Middle frontal gyrus (tissue), 1 donor: ENCODE measurements at regions not wholly inside any gene's neighbourhood (a gene's known extent, or its start where the extent isn't known, plus 50 kb on each side); places are given as distances from the start of the nearest gene placed in this dataset.
"Not testable (repeated sequence)": the region's sequence is repeated elsewhere in the genome, so short reads cannot be mapped to it uniquely, and the experiment has no call there.

Experiments
- DNase-seq: peaks from one replicate; pipeline ENCODE4 v3.0.0-alpha.2; 2015; ENCODE audit warnings: low spot score; ENCODE audit errors: extremely low spot score

- DNase-seq = no peak
Observed at GRCh38 chr6:170149681-170150589, 140.9 kb downstream of the DLL1 start.

GRCh38 chr6:170148709-170149470 lies 142.0 kb downstream of the DLL1 start:
- DNase-seq = no peak

DNA sequence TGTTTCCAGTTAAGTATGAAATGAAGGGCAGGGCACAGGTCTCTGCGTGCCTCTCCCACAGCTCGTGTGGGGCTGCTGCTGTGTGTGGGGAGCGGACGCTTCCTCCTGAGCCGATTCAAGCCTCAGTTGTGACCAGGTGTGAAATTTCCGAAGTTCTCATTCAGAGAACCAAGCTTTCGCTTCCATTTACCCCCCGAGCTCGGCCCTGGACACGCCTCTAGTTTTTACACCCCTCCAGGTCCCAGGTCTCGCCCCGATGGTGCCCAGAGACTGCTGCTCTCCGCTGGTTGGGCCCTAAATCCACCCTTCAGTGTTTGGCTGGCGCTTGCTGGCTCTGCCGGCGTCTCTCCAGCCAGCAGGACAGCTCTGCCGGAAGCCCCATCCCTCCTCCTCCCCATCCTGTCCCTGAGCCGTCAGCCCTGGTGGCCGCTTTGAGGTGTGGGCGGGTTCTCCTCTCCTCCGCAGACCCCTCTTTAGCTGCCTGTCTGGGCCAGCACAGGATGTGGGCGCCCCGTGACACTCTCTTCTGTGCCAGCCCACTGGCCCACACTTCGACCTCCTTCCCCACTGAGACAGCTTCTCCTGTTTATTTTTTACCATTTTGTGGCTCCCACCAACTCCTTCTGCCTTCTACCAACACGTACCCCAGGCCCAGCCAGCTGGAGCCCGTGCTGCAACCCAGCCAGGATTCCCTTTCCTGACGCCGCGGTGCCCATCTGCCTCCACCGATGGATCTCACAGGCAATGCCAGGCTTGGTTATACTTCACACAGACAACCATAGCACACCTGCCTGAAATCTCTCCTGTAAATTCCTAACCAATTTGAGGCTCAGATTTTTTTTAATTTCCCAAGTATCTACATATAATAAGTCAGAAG lies 142.8 kb downstream of the DLL1 start:
- DNase-seq = no peak

GRCh38 chr6:170147056-170147787 lies 143.7 kb downstream of the DLL1 start:
- no peak for DNase-seq

- no peak for DNase-seq
Observed at GRCh38 chr6:170146640-170147039, 144.2 kb downstream of the DLL1 start.

GRCh38 chr6:170146131-170146530 lies 144.7 kb downstream of the DLL1 start:
- DNase-seq = not testable (repeated sequence)

- DNase-seq = not testable (repeated sequence)
Observed at GRCh38 chr6:170145716-170146115, 145.2 kb downstream of the DLL1 start.

DNA sequence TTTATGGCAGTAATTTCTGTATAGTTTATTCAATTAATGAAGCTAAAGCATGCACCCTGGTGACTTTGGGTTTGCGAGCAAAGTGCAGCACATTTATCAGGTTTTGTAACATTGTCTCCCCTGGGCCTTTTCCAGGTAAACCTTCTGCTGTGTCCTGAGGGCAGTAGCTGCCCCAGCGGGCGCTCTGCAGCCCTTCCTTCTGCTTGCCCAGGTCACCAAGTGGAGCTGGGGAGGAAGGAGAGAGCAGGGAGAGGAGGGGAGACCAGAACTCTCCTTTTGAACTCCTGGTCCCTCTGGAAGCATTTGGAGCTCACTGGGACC lies 145.6 kb downstream of the DLL1 start:
- DNase-seq = no peak

DNA sequence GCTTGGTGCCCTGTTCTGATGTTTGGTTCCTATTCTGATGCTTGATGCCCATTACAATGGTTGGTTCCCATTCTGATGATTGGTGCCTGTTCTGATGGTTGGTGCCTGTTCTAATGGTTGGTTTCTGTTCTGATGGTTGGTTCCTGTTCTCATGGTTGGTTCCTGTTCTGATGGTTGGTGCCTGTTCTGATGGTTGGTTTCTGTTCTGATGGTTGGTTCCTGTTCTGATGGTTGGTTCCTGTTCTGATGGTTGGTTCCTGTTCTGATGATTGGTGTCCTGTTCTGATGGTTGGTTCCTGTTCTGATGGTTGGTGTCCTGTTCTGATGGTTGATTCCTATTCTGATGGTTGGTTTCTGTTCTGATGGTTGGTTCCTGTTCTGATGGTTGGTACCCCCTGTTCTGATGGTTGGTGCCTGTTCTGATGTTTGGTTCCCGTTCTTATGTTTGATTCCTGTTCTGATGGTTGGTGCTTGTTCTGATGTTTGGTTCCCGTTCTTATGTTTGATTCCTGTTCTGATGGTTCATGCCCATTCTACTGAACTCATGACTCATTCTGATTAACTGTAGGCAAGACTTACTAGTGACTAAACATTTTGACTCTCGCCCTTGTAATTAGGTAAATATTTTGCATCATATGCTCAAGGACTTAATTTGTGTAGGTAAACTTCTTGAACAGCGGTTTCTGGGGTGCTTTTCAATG lies 146.2 kb downstream of the DLL1 start:
- no peak for DNase-seq

DNA sequence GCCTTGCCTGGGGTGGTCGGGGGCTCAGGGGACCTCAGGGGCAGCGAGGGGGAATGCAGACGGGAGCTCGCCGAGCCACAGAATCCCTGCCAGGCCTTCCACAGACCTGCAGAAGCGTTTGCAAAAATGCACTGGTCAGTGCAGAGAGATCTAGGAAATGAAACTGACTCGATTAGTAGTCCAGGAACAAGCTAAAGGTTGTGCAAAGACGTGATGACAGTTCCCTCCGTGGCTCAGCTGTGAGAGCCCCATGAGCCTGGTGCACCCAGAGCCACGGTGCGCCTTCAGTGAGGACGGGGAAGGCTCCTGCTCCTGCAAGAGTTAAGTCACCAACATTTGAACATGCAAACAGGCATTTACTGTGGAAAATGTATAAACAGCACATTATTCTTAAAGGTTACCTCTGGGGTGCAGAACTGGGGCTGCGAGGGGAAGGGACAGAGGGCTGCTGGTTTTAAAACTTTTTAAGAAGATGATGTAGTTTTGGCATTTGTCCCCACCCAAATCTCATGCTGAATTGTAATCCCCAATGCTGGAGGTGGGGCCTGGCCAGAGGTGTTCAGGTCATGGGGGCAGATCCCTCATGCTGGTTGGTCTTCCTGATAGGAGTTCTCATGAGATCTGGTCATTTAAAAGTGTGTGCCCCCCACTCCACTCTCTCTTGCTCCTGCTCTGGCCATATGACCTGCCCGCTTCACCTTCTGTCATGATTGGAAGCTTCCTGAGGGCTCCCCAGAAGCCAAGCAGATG lies 147.3 kb downstream of the DLL1 start:
- no peak for DNase-seq

- no peak for DNase-seq
Observed at GRCh38 chr6:170142559-170142958, 148.3 kb downstream of the DLL1 start.

DNA sequence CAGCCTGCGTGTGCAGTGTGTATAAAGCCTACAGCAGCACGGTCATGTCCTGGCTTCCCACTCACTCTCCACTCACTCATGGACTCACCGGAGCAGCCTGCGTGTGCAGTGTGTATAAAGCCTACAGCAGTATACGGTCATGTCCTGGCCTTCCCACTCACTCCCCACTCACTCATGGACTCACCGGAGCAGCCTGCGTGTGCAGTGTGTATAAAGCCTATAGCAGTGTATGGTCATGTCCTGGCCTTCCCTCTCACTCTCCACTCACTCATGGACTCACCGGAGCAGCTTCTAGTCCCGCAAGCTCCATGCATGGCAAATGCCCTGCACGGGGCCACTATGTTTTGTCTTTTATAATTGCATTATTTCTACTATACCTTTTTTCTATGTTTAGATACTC lies 149.8 kb downstream of the DLL1 start:
- not testable (repeated sequence) for DNase-seq

DNA sequence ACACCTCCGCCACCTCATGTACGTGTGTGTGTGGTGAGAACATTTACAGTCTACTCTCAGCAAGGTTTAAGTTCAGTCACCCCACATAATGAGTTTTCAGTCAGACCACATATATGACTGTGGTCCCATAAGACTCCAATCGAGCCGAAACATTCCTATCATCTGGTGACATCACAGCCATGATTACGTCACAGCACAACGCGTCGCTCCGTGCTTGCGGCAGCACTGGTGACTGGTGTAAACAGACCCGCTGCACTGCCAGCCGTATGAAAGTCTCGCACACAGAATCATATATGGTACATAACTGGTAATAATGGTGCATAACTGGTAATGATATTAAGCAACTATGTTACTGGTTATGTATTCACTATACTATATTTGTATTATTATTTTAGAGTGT lies 150.7 kb downstream of the DLL1 start:
- DNase-seq = no peak

DNA sequence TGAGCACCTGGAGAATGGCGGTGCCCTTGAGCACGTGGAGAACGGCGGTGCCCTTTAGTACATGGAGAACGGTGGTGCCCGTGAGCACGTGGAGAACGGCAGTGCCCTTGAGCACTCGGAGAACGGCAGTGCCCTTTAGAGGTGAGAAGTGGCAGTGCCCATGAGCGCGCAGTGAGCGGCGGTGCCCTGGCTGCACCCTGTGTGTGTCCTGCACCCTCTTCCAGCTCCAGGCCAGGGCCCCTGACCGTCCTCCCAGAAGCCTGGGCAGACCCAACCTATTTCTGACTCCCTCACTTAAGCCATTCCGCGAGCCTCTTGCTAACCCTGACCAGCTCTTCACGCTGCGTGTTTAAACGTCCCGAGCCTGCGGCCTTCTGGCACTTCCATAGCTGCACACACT lies 151.3 kb downstream of the DLL1 start:
- no peak for DNase-seq

DNA sequence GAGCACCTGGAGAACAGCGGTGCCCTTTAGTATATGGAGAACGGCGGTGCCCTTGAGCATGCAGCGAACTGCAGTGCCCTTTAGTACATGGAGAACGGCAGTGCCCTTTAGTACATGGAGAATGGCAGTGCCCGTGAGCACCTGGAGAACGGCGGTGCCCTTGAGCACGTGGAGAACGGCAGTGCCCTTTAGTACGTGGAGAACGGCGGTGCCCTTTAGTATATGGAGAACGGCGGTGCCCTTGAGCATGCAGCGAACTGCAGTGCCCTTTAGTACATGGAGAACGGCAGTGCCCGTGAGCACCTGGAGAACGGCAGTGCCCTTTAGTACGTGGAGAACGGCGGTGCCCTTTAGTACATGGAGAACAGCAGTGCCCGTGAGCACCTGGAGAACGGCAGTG lies 151.8 kb downstream of the DLL1 start:
- not testable (repeated sequence) for DNase-seq

GRCh38 chr6:170137911-170138910 lies 152.7 kb downstream of the DLL1 start:
- no peak for DNase-seq

DNA sequence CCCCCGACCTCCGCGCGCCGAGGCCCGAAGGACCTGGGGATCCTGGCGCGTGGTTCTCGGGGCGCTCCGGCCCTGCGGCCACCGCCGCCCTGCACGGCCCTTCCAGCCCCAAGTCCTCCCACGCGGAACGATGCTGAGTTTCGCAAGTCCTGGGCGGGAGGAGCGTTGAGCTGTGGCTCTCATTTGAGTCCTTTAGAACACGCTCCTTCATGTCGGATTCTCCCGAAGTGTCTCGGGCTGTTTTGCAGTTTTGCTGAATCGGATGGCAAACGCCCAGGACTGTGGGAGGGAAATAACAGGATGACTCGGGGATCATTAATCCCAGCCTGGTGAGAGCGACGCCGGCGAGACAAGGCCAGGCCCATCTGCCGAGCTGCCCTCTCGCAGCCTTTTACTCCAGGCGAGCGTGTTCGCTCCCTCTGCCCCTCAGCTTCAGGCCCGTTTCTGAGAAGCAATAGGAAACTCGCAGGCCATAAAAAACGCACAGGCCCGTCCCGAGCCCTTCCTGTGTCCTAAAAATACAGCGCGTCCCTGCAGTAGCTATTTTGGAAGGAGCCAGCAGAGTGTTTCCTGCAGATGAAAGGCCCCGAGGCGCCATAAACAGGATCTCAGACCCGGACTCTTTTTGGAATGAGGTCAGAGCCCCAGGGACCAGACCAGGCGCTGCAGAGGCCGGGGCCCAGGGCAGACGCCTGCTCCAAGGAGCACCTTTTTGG lies 153.5 kb downstream of the DLL1 start:
- DNase-seq = no peak
